ENCODE measurements at regions not wholly inside any gene's neighbourhood (a gene's known extent, or its start where the extent isn't known, plus 50 kb on each side); places are given as distances from the start of the nearest gene placed in this dataset.
"Not testable (repeated sequence)": the region's sequence is repeated elsewhere in the genome, so short reads cannot be mapped to it uniquely, and the experiment has no call there.

DNA sequence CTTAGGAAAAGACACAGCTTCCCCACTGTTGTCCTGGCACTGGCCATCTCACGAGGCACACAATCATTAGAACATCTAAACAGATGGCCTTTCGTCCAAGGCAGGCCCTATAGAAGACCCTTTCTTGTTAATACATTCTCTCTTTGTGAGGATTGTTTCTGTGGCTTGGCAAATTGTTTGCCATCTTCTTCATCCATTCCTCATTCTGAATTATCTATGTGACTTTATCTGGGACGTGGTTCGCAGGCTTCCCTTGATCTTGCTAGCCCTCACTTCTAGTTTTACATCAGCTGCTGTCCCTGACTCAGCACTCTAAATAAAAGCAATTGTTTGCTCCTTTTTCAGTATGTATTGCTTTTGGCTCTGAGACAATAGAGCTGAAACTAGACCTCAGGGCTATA, 101.1 kb upstream of the ZC3H11B start:
- no peaks in the 10 kb centered on the region for H3K27me3 Mint-ChIP-seq (ENCODE audit: low read depth)
- H3K27ac Mint-ChIP-seq (ENCODE audit: unreplicated experiment) = no peak overlapping the region
- no peak overlapping the region for H3K4me3 Mint-ChIP-seq (ENCODE audit: unreplicated experiment)
- no peaks in the 10 kb centered on the region for H3K36me3 Mint-ChIP-seq (ENCODE audit: low read depth)
- no peak for DNase-seq (ENCODE audit: low spot score)
- H3K4me1 Mint-ChIP-seq (ENCODE audit: low read depth) = no peaks in the 10 kb centered on the region
- peaks cover 3% of the 10 kb centered on the region for H3K9me3 Mint-ChIP-seq (ENCODE audit: low read depth)
- TF ChIP-seq, protein P1, sequence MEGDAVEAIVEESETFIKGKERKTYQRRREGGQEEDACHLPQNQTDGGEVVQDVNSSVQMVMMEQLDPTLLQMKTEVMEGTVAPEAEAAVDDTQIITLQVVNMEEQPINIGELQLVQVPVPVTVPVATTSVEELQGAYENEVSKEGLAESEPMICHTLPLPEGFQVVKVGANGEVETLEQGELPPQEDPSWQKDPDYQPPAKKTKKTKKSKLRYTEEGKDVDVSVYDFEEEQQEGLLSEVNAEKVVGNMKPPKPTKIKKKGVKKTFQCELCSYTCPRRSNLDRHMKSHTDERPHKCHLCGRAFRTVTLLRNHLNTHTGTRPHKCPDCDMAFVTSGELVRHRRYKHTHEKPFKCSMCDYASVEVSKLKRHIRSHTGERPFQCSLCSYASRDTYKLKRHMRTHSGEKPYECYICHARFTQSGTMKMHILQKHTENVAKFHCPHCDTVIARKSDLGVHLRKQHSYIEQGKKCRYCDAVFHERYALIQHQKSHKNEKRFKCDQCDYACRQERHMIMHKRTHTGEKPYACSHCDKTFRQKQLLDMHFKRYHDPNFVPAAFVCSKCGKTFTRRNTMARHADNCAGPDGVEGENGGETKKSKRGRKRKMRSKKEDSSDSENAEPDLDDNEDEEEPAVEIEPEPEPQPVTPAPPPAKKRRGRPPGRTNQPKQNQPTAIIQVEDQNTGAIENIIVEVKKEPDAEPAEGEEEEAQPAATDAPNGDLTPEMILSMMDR (IDR thresholded peaks at IDR 0.05) = no peak

- Mint-ChIP-seq H3K27ac (ENCODE audit: unreplicated experiment) (no peak overlapping the region), H3K4me1 (ENCODE audit: low read depth) (no peaks in the 10 kb centered on the region), H3K9me3 (ENCODE audit: low read depth) (peaks cover 7% of the 10 kb centered on the region), H3K27me3 (ENCODE audit: low read depth) (no peaks in the 10 kb centered on the region), H3K4me3 (ENCODE audit: unreplicated experiment) (no peak overlapping the region), H3K36me3 (ENCODE audit: low read depth) (no peaks in the 10 kb centered on the region)
- TF ChIP-seq, protein P1 (IDR thresholded peaks at IDR 0.05) = no peak
- no peak for DNase-seq (ENCODE audit: low spot score)
These were observed 99.6 kb upstream of the ZC3H11B start for GRCh38 chr1:219712506-219712905.

DNA sequence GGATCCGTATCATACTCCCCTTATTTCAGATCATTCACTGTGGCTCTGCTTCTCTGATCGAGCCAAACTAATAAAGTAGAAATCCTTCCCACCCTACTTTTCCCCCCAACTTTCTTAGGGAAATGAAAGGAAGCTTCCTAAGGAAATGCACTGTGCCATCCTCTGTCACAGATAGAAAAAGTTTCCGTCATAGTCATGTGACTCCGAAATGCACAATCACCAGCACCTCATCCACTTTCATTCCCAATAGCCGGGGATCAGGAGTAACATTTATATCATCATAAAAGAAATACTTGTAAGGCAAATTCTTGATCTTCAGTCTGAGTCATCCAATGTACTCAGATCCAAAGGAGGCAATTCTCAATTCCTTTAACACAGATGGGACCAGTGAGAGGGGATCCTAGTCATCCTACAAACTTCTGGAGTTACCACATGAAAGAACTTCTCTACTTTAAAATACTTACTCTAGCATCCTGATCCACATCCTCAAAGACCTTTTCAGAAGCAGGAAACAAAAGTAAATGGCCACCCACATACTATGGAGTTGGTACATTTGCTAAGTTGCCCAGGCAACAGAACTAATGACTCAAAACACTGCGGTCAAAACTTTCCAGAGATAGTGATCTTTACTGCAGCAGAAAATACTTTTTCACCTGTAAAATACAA, 97.8 kb upstream of the ZC3H11B start:
- Mint-ChIP-seq H3K4me1 (ENCODE audit: low read depth) (no peaks in the 10 kb centered on the region), H3K36me3 (ENCODE audit: low read depth) (no peaks in the 10 kb centered on the region), H3K27me3 (ENCODE audit: low read depth) (no peaks in the 10 kb centered on the region), H3K4me3 (ENCODE audit: unreplicated experiment) (no peak overlapping the region), H3K27ac (ENCODE audit: unreplicated experiment) (no peak overlapping the region), H3K9me3 (ENCODE audit: low read depth) (peaks cover 16% of the 10 kb centered on the region)
- DNase-seq (ENCODE audit: low spot score) = no peak
- TF ChIP-seq, protein P1 (IDR thresholded peaks at IDR 0.05) = no peak

GRCh38 chr1:219708919-219709543, 96.1 kb upstream of the ZC3H11B start:
- no peak overlapping the region for H3K4me3 Mint-ChIP-seq (ENCODE audit: unreplicated experiment)
- no peaks in the 10 kb centered on the region for H3K4me1 Mint-ChIP-seq (ENCODE audit: low read depth)
- H3K36me3 Mint-ChIP-seq (ENCODE audit: low read depth) = no peaks in the 10 kb centered on the region
- no peaks in the 10 kb centered on the region for H3K27me3 Mint-ChIP-seq (ENCODE audit: low read depth)
- no peak overlapping the region for H3K27ac Mint-ChIP-seq (ENCODE audit: unreplicated experiment)
- DNase-seq (ENCODE audit: low spot score) = no peak
- TF ChIP-seq, protein P1 (IDR thresholded peaks at IDR 0.05) = no peak
- peaks cover 17% of the 10 kb centered on the region for H3K9me3 Mint-ChIP-seq (ENCODE audit: low read depth)

GRCh38 chr1:219707885-219708284, 95.0 kb upstream of the ZC3H11B start:
- H3K27me3 Mint-ChIP-seq (ENCODE audit: low read depth); H3K4me3 Mint-ChIP-seq (ENCODE audit: unreplicated experiment); DNase-seq (ENCODE audit: low spot score); H3K27ac Mint-ChIP-seq (ENCODE audit: unreplicated experiment); H3K36me3 Mint-ChIP-seq (ENCODE audit: low read depth); H3K4me1 Mint-ChIP-seq (ENCODE audit: low read depth): not testable (repeated sequence)
- peaks cover 17% of the 10 kb centered on the region for H3K9me3 Mint-ChIP-seq (ENCODE audit: low read depth)

GRCh38 chr1:219704331-219704730, 91.4 kb upstream of the ZC3H11B start:
- H3K9me3 Mint-ChIP-seq (ENCODE audit: low read depth) = peaks cover 17% of the 10 kb centered on the region
- not testable (repeated sequence) for H3K27me3 Mint-ChIP-seq (ENCODE audit: low read depth); DNase-seq (ENCODE audit: low spot score); H3K36me3 Mint-ChIP-seq (ENCODE audit: low read depth); H3K4me1 Mint-ChIP-seq (ENCODE audit: low read depth); H3K4me3 Mint-ChIP-seq (ENCODE audit: unreplicated experiment); H3K27ac Mint-ChIP-seq (ENCODE audit: unreplicated experiment)
